ENCODE measurements at regions not wholly inside any gene's neighbourhood (a gene's known extent, or its start where the extent isn't known, plus 50 kb on each side); places are given as distances from the start of the nearest gene placed in this dataset.

GRCh38 chr2:55101466-55101865 lies 51.2 kb upstream of the RTN4 start:
- no peak for DNase-seq

GRCh38 chr2:55099878-55100820 lies 49.9 kb upstream of the RTN4 start:
- no peak for DNase-seq

All from NCI-H526 (cell line).